GM21360 (cell line): ENCODE measurements at regions not wholly inside any gene's neighbourhood (a gene's known extent, or its start where the extent isn't known, plus 50 kb on each side); places are given as distances from the start of the nearest gene placed in this dataset.
"Not testable (repeated sequence)": the region's sequence is repeated elsewhere in the genome, so short reads cannot be mapped to it uniquely, and the experiment has no call there.

ENCODE experiments used
- ATAC-seq: cut with Tn5 transposase; IDR thresholded peaks from one replicate; pipeline ENCODE4 v1.9.1; 2021; ENCODE audit warnings: mild to moderate bottlenecking, moderate library complexity; ENCODE audit not compliant: unreplicated experiment

DNA sequence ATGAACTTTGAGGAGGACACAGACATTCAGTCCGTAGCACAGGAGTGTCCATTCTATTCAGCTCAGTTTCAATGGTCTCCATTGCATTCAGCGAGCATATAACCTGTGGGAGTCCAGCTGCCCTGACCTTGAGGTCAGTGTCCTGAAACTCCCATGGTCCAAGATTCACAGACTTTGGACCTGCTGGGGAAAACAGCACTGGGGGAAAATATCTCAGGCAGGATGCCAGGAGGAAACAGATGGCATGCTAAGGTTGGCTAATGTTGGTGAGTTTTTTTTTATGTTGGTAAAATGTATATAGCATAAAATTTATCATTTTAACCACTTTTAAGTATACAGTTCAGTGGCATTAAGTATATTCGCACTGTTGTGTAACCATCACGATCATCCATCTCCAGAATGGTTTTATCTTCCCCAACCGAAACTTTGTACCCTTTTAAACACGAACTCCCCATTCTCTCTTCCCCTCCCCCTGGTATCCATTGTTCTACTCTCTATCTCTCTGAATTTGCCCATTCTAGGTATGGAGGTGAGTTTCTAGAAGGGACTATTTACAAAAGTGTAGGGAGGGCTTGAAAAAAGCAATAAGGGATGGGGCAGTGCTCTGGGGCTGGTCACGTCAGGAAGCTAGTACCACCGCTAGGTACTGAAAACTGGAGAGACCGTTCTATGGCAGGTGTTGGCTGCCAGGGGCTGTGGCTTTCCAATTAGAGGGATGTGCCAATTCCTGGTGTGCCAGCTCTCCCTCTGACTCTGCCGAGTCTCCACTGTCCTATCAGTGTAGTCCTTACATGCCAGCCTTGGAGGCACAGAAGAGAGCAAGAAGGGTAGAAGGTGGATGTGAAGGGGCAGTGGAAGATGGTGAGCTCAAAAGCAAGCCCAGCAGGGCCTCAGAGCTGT, 85.3 kb downstream of the FOXD2 start:
- no peak for ATAC-seq

DNA sequence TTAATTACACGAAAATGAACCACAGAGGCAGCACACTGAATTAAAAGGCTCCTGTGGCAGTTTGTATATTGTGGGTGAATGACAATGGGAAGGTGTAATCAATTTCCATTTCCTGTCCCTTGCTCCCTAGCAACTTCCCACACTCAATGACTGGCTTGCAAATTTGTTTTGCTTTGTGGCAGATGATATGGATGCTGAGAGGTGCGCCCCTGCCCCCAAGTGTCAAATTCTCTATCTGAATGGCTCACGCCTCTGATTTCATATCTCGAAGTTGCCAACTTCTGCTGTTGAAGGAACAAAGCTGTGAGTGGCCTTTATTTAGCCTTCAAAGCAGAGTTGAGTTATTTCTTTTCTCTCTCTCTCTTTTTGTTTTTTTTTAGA, 86.0 kb downstream of the FOXD2 start:
- ATAC-seq: no peak

DNA sequence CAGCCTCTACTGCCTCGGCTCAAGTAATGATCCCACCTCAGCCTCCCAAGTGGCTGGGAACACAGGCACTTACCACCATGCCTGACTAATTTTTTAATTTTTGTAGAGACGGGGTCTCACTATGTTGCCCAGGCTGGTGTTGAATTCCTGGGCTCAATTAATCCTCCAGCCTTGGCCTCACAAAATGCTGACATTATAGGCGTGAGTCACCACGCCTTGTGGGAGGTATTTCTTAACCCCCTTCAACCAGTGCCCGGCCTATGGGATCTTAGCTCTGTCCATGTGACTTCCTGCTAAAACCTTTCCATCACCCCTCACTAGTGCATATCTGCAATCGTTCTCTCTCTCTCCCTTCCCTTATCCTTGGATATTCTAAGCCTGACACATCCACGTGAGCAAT, 86.4 kb downstream of the FOXD2 start:
- ATAC-seq: no peak

DNA sequence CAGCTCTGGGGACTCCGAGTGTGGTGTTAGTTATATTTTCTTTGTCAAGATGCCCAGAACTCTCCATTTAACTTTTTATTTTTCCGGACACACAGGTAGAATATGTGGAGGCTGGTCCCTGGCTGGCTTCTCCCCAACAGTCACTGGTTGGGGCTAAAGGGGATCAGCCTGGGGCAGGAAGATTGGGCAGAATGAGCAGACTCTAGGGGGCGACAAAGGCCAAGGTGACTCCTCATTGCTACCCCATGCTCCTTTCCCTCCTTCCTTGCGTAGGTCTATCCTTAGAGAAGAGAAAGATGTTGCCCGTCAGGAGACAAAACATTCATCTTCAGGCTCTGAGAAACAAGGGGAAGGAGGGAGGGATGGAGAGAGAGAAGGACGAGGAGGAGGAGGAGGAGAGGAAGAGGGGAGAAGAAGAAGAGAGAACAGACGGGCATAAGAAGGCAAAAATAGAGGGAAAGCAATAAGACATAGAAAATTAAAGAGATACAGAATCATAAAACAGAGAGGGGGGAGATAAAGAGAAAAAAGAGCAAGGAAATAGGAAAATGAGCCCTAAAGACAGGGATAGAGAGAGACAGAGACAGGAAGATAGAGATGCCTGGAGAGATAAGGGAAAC, 89.9 kb downstream of the FOXD2 start:
- ATAC-seq: no peak

DNA sequence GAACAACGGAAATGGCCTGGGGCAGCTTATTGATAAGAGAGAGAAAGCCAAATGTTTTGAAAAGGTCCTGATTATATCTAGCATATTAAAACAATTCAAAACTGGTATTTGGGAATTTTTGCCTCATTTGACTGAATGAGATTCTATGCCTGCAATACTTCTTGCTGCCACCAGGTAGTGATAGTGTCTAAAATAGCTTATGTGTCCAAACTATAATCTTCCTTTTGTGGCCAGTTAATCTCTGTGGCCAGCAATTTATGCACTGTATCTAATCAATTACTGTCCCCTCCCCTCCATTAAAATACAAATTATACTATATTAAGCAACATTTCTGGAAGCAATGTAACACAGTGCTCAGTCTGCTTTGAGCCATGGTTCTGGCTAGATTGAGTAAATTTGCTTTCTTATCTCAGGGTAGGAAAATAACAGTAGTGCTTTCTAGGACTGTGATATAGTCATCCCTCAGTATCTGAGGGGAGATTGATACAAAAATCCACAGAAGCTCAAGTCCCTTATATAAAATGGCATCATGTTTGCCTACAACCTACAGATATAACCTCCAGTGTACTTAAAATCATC, 91.8 kb downstream of the FOXD2 start:
- no peak for ATAC-seq

DNA sequence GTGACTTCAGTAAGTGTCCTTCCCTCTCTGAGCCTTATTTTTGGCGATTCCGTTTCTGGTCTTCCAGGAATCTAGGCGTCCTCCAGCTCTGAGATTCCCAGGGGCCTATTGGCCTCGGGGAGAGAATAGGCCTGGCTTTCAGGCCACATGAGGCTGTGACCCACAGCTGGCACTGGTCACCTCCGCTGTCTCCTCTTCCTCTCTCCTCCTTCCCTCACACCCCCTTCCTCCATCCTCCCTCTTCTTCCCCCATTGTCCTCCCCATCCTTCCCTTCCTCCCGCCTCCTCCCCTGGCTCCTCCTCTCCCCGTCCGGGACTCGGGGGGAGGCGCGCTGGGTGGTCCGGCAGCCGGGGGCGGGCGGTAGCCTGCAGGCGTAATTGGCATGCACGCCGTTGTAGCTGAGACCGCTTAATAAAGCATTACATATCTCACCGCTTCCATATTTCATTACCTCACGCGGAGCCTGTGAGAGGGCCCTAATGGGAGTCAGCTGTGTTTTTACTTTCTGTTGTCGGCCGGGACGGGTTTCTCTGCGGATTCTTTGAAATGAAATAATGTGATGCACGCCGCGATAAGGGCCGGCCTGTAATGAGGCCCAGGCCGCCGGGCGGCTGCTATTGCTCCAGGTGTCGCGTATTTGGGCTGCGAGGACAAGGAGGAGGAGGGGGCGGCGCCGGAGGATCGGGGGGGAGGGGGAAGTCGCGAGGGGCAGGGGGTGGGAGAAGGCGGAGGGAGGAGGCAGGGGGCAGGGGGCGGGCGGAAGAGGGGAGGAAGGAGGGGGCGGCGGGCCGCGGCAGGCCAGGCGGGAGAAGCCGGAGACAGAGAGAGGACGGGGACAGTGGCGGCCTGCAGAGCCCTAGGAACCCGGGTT, 95.3 kb downstream of the FOXD2 start:
- ATAC-seq: no peak

DNA sequence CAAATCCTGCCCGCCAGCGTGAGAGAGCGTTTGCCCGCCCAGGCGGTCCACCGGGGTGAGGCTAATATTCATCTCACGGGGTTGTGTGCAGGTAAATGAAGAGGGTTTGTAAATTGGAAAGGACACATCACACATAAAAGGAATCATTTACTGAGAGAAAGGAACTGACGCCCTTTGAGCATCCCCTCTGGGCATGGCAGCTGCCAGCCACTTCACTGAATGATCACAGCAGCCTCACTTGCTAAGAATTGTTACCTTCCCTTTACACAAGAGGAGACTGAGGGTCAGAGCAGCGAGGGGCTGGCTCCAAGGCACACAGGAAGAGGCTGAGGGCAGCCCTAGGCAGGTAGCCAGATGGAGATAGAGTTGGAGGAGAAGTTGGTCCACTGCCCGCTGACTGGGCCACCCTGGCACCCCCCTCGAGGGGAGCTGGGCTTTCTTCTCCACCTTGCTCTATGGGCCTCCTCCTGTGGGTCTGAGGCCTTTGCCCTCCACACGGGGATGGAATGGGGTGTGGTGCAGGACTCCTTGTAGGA, 96.0 kb downstream of the FOXD2 start:
- no peak for ATAC-seq

DNA sequence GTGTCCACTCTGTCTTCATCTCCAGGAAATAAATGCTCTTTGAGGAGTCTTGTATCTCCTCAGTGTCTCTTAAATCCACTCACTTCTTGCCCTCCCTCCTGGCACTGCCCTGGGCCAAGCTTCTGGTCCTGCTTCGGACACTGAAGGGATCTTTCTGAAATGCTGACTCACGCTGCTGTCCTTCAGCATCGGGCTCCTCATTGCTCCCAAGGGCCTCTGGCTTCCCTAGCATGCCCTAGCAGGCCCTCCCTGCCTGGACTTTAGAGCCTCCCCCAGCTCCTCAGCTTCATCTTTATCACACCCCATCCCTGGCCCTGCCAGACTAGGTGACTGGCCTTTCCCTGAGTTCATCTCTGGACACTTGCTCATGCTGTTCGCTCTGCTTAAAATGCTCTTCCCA, 96.6 kb downstream of the FOXD2 start:
- no peak for ATAC-seq

DNA sequence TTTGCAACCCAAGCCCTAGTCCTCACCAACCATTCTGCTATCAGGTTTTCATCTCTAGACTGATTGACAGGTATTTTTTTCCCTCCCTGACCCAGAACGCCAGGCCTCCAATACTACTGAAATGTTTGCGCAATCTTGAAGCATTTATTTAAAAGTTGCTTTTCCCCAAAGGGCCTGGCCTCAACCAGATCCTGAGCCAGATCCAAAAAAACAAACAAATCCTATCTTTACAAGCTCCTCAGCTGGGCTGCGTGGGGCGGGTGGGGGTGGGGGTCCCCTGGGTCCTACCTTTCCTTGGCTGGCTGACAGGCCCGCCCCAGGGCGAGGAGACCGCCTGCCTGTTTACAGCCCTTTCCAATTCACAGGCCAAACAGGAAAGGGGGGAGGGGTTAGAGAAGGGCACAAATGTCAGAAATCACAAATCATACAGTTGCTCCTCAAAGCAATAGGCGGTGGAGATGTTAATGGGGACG, 98.8 kb downstream of the FOXD2 start:
- ATAC-seq: no peak

DNA sequence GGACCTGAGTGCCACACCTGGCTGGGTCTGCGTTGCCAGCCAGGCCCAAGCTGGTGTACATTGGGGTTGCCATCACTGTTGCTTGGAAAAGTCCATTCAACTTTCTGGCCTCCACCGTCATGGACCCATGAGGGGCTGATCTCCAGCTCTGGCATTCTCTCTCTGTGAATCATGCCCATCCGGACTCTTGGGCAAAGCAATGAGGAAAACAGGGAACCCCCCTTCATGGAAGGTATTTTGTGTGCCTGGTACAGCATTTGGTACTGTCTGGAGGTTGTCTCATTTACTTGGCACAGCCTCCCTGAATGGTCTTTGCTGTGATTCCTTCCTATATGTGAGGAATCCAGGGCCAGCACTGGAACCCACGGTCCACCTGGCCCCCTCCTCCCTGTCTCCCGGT, 99.4 kb downstream of the FOXD2 start:
- no peak for ATAC-seq

DNA sequence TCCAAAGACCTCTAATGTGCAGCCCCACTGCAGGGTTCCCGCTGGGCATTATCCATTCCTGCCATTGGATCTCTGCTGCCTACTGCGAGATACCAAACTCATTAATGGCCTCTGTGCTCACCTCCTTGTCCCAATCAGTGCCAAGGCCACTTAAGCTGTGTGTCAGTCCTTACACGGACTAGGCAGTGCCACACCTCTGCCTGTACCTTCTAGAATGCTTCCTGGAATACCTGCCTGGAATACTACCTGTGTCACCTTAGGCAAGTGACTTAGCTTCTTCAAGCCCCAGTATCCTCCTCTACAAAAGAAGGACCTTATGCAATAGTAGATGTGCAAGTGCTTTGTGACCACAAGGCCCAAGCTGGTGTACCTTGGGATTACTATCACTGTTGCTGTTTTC, 100.1 kb downstream of the FOXD2 start:
- no peak for ATAC-seq

DNA sequence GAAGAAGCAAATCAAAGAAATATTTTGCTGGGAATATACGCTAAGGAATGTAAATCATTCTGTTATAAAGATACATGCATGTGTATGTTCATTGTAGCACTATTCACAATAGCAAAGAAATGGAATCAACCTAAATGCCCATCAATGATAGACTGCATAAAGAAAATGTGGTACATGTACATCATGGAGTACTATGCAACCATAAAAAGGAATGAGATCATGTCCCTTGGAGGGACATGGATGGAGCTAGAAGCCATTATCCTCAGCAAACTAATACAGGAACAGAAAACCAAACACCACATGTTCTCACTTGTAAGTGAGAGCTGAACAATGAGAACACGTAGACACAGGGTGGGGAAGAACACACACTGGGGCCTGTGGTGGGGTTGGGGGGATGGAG, 100.7 kb downstream of the FOXD2 start:
- ATAC-seq: not testable (repeated sequence)

DNA sequence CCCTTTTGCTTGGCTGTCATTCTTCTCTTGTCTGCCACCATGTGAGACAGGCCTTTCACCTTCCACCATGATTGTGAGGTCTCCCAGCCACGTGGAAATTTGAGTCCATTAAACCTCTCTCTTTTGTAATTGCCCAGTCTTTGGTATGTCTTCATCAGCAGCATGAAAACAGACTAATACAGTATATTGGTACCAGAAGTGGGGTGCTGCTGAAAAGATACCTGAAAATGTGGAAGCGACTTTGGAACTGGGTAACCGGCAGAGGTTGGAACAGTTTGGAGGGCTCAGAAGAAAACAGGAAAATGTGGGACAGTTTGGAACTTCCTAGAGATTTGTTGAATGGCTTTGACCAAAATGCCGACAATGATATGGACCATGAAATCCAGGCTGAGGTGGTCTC, 103.9 kb downstream of the FOXD2 start:
- ATAC-seq: not testable (repeated sequence)

DNA sequence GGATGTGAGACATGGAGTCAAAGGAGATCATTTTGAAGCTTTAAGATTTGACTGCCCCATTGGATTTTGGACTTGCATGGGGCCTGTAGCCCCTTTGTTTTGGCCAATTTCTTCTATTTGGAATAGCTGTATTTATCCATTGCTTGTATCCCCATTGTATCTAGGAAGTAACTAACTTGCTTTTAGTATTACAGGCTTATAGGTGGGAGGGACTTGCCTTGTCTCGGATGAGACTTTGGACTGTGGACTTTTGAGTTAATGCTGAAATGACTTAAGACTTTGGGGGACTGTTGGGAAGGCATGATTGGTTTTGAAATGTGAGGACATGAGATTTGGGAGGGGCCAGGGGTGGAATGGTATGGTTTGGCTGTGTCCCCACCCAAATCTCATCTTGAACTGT, 105.2 kb downstream of the FOXD2 start:
- ATAC-seq: not testable (repeated sequence)

DNA sequence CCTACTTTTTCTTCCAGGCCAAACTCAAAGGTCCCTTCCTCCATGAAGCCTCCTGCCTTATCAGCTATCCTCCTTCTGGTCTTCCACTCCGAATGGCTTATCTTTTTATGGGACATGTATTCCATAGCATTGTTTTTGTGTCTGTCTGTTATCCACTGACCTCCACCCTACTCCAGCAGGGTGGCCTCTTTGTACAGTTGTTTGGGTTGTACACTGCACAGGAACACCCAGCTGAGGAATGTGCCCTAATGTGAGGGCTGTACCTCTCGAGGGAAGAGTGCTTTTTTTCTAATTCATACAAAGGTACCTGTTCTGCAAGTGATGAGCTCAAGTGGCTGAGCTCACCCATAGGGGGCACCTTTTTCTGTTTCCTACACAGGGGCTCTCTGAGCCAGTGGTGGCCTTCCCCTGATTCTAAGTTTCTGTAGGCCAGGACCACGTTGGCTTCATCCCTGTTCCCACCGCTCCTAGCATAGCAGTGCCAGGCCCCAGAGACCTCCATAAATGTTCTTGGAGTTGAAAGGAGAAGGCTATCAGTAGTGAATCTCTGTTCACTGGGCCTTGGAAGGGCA, 108.2 kb downstream of the FOXD2 start:
- ATAC-seq: no peak

DNA sequence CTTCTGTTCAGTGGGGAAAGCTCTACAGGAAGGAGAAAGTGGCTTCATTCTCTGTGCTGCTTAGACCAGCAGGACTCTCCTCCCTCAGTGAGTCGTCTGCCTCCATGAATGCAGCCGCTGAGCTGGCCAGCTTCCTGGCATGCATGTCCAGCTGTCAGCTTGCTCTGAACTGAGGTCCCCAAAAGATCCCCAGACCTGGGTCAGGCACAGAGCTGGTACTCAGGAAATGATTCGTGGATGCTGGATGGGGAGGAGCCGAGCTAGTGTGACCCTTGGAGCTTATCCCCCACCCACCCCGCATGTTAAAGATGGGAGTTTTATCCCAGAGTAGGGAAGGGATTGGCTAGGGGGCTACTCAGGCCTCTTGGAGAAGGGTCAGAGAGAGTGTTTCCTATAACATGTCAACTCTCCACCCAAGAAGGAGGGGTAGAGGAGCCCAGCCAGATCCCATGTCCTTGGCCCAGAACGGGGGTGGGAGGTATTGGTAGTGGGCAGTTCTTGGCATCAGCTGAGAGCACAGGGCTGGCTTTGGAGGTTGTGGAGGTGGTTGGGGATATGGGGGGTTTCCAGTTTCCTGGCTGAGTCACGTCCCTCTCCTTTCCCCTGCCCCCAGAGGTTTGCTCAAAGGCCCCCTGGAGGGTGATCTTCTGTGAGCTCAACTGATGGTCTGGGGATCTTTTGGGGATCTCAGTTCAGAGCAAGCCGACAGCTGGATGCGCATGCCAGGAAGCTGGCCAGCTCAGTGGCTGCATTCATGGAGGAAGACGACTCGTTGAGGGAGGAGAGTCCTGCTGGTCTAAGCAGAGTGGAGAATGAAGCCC, 110.1 kb downstream of the FOXD2 start:
- no peak for ATAC-seq

DNA sequence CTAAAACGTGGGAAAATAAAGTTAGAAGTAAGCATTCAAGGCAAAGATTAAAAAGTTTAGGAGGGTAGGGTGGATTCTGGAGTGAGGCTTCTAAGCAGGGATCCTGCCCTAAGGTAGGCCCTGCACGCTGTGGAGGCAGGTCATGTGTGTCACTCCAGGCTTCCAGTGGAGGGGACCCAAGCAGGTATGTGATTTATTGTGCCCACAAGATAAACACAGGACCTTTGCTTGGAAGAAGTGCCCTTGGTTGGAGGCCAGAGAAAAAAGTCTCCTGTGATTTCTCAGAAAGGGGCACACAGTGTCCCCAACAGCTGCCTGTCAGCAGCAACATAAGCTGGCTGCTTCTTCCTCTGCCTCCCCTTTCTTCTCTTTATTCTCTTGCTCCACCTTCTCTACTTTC, 110.8 kb downstream of the FOXD2 start:
- no peak for ATAC-seq

DNA sequence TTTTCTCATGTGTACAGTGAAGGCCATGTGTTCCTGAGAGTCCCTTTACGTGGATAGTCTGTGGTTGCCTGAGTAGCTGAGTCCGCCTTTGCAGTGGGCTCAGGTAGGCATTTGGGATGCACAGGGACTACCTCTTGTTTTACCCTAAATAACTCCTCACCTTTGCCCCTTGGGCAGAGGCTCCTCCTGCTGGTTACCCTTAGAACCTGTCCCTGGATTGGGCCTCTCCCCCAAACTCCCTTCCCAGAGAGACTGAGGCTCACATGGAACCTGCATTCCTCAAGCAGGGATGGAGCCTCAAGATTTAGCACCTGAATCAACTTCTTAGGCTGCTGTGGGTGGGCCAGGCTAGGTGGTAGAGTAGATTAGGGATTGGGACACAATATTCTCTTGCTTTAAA, 111.7 kb downstream of the FOXD2 start:
- ATAC-seq: no peak

DNA sequence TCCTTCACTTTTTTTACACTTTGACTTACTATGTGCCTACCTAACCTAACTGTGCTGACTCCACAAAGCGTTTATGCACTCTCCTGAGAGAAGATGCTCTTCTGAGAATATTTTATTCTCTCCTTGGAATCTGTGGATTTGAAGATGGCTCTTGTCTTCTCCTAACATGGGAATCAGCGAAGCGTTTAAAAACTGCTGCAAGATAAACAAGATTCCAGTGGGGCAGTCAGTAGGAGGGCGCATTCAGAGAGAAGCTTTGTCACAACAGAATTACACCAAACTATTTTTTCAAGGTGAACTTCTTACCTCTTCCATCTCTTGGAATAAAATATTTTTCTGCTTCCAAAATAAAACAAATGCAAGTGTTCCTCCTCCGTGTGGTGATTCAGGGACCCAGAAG, 113.1 kb downstream of the FOXD2 start:
- ATAC-seq: no peak
